ENCODE measurements at regions not wholly inside any gene's neighbourhood (a gene's known extent, or its start where the extent isn't known, plus 50 kb on each side); places are given as distances from the start of the nearest gene placed in this dataset.

DNA sequence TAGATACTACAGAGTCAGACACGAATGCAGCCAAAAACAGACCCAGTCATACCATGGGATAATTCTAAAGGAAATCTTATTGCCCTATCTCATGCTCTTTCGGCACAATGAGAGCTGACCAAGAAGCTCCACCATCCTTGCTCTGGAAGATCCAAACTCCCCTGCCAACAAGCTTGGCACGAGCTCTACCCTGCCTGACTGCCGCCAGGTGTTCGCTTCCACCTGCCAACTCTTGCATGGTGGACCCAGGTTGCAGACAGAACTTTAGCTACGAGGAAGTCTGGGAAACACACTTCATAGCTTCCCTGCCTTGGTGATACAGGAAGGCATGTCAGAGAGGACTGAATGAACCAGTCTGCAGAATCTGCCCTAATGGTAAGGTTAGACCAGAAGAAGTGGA is 355.0 kb downstream of the DRD1 start:
- Histone ChIP-seq H3K9ac (no peak overlapping the region), H3K9me2 (ENCODE audit: insufficient read depth) (no peaks in the 10 kb centered on the region), H3K27ac (no peak overlapping the region), H3K27me3 (replicated peaks; ENCODE audit: insufficient read depth) (no peaks in the 10 kb centered on the region), H3K79me2 (ENCODE audit: insufficient read depth) (no peaks in the 10 kb centered on the region), H3K9me3 (ENCODE audit: low read depth) (no peaks in the 10 kb centered on the region), H3K4me2 (ENCODE audit: unreplicated experiment) (no peak overlapping the region), H3K36me3 (ENCODE audit: low read depth) (no peaks in the 10 kb centered on the region), H2AFZ (no peak overlapping the region), H3K4me1 (ENCODE audit: insufficient read depth) (no peaks in the 10 kb centered on the region), H4K20me1 (ENCODE audit: insufficient read depth) (no peaks in the 10 kb centered on the region), H3K4me3 (no peak overlapping the region), H3F3A (ENCODE audit: insufficient read depth) (no peaks in the 10 kb centered on the region)
- in situ Hi-C loops (cut with MboI), result no loop called here
- DNase-seq, result no peak
- WGBS, 2 experiments (ENCODE audit: low coverage in 1 of 2, low lambda C conversion rate in 2 of 2, missing lambda C conversion rate in 2 of 2), result 22 to 29% methylated on average over 6 of the region's 6 CpGs
- TF ChIP-seq EZH2phosphoT487 (IDR thresholded peaks at IDR 0.05; ENCODE audit: insufficient read depth, low read depth) (no peak), EZH2 (IDR thresholded peaks at IDR 0.05; ENCODE audit: insufficient read depth, poor library complexity, severe bottlenecking) (no peak)

DNA sequence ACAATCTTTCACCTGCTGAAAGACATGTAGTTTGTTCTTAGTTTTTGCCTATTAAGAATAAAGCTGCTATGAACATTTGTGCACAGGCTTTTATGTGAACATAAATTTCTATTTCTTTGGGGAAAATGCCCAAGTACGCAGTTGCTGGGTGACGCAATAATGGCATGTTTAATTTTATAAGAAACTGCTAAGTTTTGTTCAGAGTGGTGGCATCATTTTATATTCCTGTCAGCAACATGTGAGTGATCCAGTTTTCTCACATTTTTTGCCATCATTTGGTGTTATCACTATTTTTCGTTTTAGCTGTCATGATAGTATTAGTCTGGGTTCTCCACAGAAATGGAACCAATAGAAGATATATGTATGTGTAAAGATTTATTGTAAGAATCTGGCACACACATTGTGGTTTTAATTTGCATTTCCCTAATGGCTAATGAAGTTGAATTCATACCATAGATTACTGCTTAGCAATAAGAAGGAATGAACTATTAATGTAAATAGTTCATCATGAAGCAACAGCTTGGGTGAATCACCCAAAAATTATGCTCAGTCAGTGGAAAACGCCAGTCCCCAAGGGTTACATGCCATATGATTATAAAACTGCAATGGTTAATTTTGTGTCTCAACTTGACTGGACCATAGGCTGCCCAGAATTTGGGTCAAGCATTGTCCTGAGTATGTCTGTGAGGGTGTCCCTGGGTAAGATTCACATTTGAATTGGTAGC is 358.6 kb downstream of the MSX2 start:
- Histone ChIP-seq H3K4me1 (ENCODE audit: insufficient read depth) (no peaks in the 10 kb centered on the region), H3K27me3 (replicated peaks; ENCODE audit: insufficient read depth) (no peaks in the 10 kb centered on the region), H3K27ac (no peak overlapping the region), H3K9me2 (ENCODE audit: insufficient read depth) (no peaks in the 10 kb centered on the region), H3K9ac (no peak overlapping the region), H3K4me3 (no peak overlapping the region), H3K36me3 (ENCODE audit: low read depth) (no peaks in the 10 kb centered on the region), H4K20me1 (ENCODE audit: insufficient read depth) (no peaks in the 10 kb centered on the region), H3K79me2 (ENCODE audit: insufficient read depth) (no peaks in the 10 kb centered on the region), H3K4me2 (ENCODE audit: unreplicated experiment) (no peak overlapping the region), H3K9me3 (ENCODE audit: low read depth) (no peaks in the 10 kb centered on the region), H2AFZ (no peak overlapping the region), H3F3A (ENCODE audit: insufficient read depth) (no peaks in the 10 kb centered on the region)
- no peak for TF ChIP-seq EZH2phosphoT487 (IDR thresholded peaks at IDR 0.05; ENCODE audit: insufficient read depth, low read depth)
- TF ChIP-seq EZH2 (IDR thresholded peaks at IDR 0.05; ENCODE audit: insufficient read depth, poor library complexity, severe bottlenecking), result no peak
- DNase-seq, result no peak
- in situ Hi-C loops (cut with MboI), result no loop called here
- 12% methylated on average over 4 of the region's 4 CpGs for WGBS, 2 experiments (ENCODE audit: low coverage in 1 of 2, low lambda C conversion rate in 2 of 2, missing lambda C conversion rate in 2 of 2)

DNA sequence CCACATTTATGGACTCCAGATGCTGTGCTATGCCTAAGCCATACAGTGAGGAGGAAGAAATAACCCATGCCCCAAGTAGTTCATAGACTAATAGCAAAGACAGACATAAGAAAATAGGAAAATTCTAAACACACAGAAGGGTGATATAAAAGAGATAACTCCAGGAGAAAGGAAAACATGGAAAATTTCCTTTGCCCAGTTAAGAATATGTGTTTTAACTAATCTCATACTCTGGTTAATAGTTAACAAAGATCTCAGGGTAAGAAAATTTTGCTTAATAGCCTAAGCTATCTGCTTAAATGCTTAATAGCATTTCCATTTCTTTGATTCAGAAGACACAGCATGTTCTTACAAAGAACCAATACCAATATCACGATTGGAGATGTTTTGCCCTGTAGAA is 358.0 kb downstream of the MSX2 start:
- Histone ChIP-seq H2AFZ (no peak overlapping the region), H3K4me2 (ENCODE audit: unreplicated experiment) (no peak overlapping the region), H3K27me3 (replicated peaks; ENCODE audit: insufficient read depth) (no peaks in the 10 kb centered on the region), H3K27ac (no peak overlapping the region), H3K4me3 (no peak overlapping the region), H3K36me3 (ENCODE audit: low read depth) (no peaks in the 10 kb centered on the region), H3F3A (ENCODE audit: insufficient read depth) (no peaks in the 10 kb centered on the region), H3K9me2 (ENCODE audit: insufficient read depth) (no peaks in the 10 kb centered on the region), H3K9ac (no peak overlapping the region), H3K4me1 (ENCODE audit: insufficient read depth) (no peaks in the 10 kb centered on the region), H4K20me1 (ENCODE audit: insufficient read depth) (no peaks in the 10 kb centered on the region), H3K79me2 (ENCODE audit: insufficient read depth) (no peaks in the 10 kb centered on the region), H3K9me3 (ENCODE audit: low read depth) (no peaks in the 10 kb centered on the region)
- in situ Hi-C loops (cut with MboI), result no loop called here
- no peak for DNase-seq
- TF ChIP-seq EZH2phosphoT487 (IDR thresholded peaks at IDR 0.05; ENCODE audit: insufficient read depth, low read depth) (no peak), EZH2 (IDR thresholded peaks at IDR 0.05; ENCODE audit: insufficient read depth, poor library complexity, severe bottlenecking) (no peak)
- WGBS, 2 experiments (ENCODE audit: low coverage in 1 of 2, low lambda C conversion rate in 2 of 2, missing lambda C conversion rate in 2 of 2), result 5 to 11% methylated on average over 1 of the region's 1 CpG

DNA sequence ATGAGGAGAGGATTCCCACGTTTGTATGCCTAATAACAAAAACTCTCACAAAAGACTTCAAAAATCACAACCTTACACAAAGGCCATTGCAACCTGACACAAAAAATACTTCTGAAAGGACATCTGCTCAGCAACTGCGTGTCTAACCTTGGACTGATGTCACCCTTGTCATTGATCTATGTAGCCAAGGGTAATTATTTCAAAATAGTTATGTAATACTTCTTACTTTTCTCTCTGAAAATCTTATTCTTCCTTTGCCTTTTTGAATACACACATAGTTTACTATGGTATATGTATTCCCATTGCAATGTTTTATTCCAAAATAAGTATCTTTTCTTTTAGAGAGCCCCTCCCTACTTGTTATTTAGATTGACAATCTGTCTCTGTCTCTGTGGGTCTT is 355.3 kb downstream of the MSX2 start:
- no peak overlapping the region for H2AFZ ChIP-seq
- no peaks in the 10 kb centered on the region for H3K4me1 ChIP-seq (ENCODE audit: insufficient read depth)
- no peaks in the 10 kb centered on the region for H4K20me1 ChIP-seq (ENCODE audit: insufficient read depth)
- no peak overlapping the region for H3K4me3 ChIP-seq
- 0 to 3% methylated on average over 2 of the region's 2 CpGs for WGBS, 2 experiments (ENCODE audit: low coverage in 1 of 2, low lambda C conversion rate in 2 of 2, missing lambda C conversion rate in 2 of 2)
- no peaks in the 10 kb centered on the region for H3K9me3 ChIP-seq (ENCODE audit: low read depth)
- no peaks in the 10 kb centered on the region for H3K27me3 ChIP-seq (replicated peaks; ENCODE audit: insufficient read depth)
- no peak overlapping the region for H3K4me2 ChIP-seq (ENCODE audit: unreplicated experiment)
- in situ Hi-C loops (cut with MboI), result no loop called here
- TF ChIP-seq EZH2 (IDR thresholded peaks at IDR 0.05; ENCODE audit: insufficient read depth, poor library complexity, severe bottlenecking) (no peak), EZH2phosphoT487 (IDR thresholded peaks at IDR 0.05; ENCODE audit: insufficient read depth, low read depth) (no peak)
- no peaks in the 10 kb centered on the region for H3K36me3 ChIP-seq (ENCODE audit: low read depth)
- H3K9ac ChIP-seq, result no peak overlapping the region
- no peaks in the 10 kb centered on the region for H3K79me2 ChIP-seq (ENCODE audit: insufficient read depth)
- no peak overlapping the region for H3K27ac ChIP-seq
- no peak for DNase-seq
- H3K9me2 ChIP-seq (ENCODE audit: insufficient read depth), result no peaks in the 10 kb centered on the region
- no peaks in the 10 kb centered on the region for H3F3A ChIP-seq (ENCODE audit: insufficient read depth)

DNA sequence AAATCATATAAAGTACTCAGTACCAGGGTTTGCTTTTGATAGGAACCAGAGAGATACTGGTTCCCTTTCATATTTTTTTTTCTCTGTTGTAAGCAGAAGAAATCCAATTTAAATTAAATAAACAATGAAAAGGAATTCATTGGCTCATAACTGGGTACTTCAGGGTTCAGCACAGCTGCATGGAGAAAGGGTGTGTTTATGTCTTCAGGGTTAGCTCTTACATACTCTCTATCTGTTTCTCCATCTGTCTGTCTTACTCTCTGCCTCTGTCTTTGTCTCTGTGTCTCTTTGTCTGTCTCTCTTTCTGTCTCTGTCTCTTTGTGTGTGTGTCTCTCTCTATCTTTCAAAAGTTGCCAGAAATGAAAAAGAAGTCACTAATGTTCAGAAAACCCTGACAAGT is 345.9 kb downstream of the MSX2 start:
- no peak overlapping the region for H2AFZ ChIP-seq
- no peak overlapping the region for H3K27ac ChIP-seq
- H3K36me3 ChIP-seq (ENCODE audit: low read depth), result no peaks in the 10 kb centered on the region
- no peaks in the 10 kb centered on the region for H4K20me1 ChIP-seq (ENCODE audit: insufficient read depth)
- no peaks in the 10 kb centered on the region for H3K9me3 ChIP-seq (ENCODE audit: low read depth)
- no peak for DNase-seq
- H3K9me2 ChIP-seq (ENCODE audit: insufficient read depth), result no peaks in the 10 kb centered on the region
- in situ Hi-C loops (cut with MboI), result no loop called here
- no peak overlapping the region for H3K4me2 ChIP-seq (ENCODE audit: unreplicated experiment)
- no peaks in the 10 kb centered on the region for H3F3A ChIP-seq (ENCODE audit: insufficient read depth)
- H3K9ac ChIP-seq, result no peak overlapping the region
- H3K79me2 ChIP-seq (ENCODE audit: insufficient read depth), result no peaks in the 10 kb centered on the region
- no peak overlapping the region for H3K4me3 ChIP-seq
- H3K27me3 ChIP-seq (replicated peaks; ENCODE audit: insufficient read depth), result no peaks in the 10 kb centered on the region
- TF ChIP-seq EZH2 (IDR thresholded peaks at IDR 0.05; ENCODE audit: insufficient read depth, poor library complexity, severe bottlenecking), result no peak
- TF ChIP-seq EZH2phosphoT487 (IDR thresholded peaks at IDR 0.05; ENCODE audit: insufficient read depth, low read depth), result no peak
- no peaks in the 10 kb centered on the region for H3K4me1 ChIP-seq (ENCODE audit: insufficient read depth)
